ENCODE measurements at regions not wholly inside any gene's neighbourhood (a gene's known extent, or its start where the extent isn't known, plus 50 kb on each side); places are given as distances from the start of the nearest gene placed in this dataset.

GRCh38 chr11:25771605-25772004 is 560.3 kb upstream of the ANO3 start:
- TF ChIP-seq CTCF (IDR thresholded peaks at IDR 0.05; ENCODE audit: insufficient read depth, low read length), result no peak
- no peak for TF ChIP-seq POLR2AphosphoS5 (IDR thresholded peaks at IDR 0.05; ENCODE audit: low read depth)
- TF ChIP-seq REST (IDR thresholded peaks at IDR 0.05; ENCODE audit: insufficient replicate concordance, low read depth), result no peak
